ENCODE measurements at regions not wholly inside any gene's neighbourhood (a gene's known extent, or its start where the extent isn't known, plus 50 kb on each side); places are given as distances from the start of the nearest gene placed in this dataset.

DNA sequence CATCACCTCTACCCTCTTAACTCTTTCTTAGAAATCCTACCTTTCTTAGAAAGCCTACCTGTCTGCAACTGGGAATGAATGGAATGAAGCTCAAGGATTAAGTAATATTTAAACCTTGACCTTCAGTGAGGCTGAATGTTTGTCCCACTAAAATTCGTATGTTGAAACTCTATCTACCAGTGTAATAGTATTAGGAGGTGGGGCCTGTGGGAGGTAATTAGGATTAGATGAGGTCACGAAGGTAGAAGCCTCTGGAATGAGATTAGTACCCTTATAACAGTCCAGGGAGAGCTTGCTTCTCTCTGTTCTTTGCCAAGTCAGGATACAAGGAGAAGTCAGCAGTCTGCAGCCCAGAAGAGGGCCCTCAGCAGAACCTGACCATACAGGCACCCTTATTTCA lies 158.0 kb downstream of the TENT5A start:
- TF ChIP-seq, protein P1, sequence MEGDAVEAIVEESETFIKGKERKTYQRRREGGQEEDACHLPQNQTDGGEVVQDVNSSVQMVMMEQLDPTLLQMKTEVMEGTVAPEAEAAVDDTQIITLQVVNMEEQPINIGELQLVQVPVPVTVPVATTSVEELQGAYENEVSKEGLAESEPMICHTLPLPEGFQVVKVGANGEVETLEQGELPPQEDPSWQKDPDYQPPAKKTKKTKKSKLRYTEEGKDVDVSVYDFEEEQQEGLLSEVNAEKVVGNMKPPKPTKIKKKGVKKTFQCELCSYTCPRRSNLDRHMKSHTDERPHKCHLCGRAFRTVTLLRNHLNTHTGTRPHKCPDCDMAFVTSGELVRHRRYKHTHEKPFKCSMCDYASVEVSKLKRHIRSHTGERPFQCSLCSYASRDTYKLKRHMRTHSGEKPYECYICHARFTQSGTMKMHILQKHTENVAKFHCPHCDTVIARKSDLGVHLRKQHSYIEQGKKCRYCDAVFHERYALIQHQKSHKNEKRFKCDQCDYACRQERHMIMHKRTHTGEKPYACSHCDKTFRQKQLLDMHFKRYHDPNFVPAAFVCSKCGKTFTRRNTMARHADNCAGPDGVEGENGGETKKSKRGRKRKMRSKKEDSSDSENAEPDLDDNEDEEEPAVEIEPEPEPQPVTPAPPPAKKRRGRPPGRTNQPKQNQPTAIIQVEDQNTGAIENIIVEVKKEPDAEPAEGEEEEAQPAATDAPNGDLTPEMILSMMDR (IDR thresholded peaks at IDR 0.05; ENCODE audit: low read depth, low read length, poor library complexity, severe bottlenecking), result no peak
- TF ChIP-seq EZH2phosphoT487 (IDR thresholded peaks at IDR 0.05; ENCODE audit: borderline replicate concordance, low read length), result no peak

All from DOHH2 (cell line).